ENCODE measurements at regions not wholly inside any gene's neighbourhood (a gene's known extent, or its start where the extent isn't known, plus 50 kb on each side); places are given as distances from the start of the nearest gene placed in this dataset.

- Mint-ChIP-seq H3K4me3 (no peak overlapping the region), H3K27me3 (no peaks in the 10 kb centered on the region), H3K4me1 (ENCODE audit: unreplicated experiment) (peaks cover 13% of the 10 kb centered on the region), H3K36me3 (no peaks in the 10 kb centered on the region), H3K9me3 (peaks cover 2% of the 10 kb centered on the region), H3K27ac (no peak overlapping the region)
- DNase-seq (ENCODE audit: extremely low spot score, unreplicated experiment): no peak
- TF ChIP-seq CTCF (conservative IDR thresholded peaks at IDR 0.05): no peak
Measured at GRCh38 chr20:23138682-23139081, 52.6 kb upstream of the CD93 start.

- no peak overlapping the region for H3K27ac Mint-ChIP-seq
- no peak for TF ChIP-seq CTCF (conservative IDR thresholded peaks at IDR 0.05)
- no peak overlapping the region for H3K4me3 Mint-ChIP-seq
- DNase-seq (ENCODE audit: extremely low spot score, unreplicated experiment): no peak
- H3K4me1 Mint-ChIP-seq (ENCODE audit: unreplicated experiment): peaks cover 10% of the 10 kb centered on the region
- H3K36me3 Mint-ChIP-seq: no peaks in the 10 kb centered on the region
- peaks cover 3% of the 10 kb centered on the region for H3K9me3 Mint-ChIP-seq
- H3K27me3 Mint-ChIP-seq: no peaks in the 10 kb centered on the region
Measured at GRCh38 chr20:23138226-23138625, 52.1 kb upstream of the CD93 start.

- no peak for DNase-seq (ENCODE audit: extremely low spot score, unreplicated experiment)
- TF ChIP-seq CTCF (conservative IDR thresholded peaks at IDR 0.05): no peak
- H3K27ac Mint-ChIP-seq: no peak overlapping the region
- H3K27me3 Mint-ChIP-seq: no peaks in the 10 kb centered on the region
- no peaks in the 10 kb centered on the region for H3K36me3 Mint-ChIP-seq
- H3K4me3 Mint-ChIP-seq: no peak overlapping the region
- H3K4me1 Mint-ChIP-seq (ENCODE audit: unreplicated experiment): peaks cover 6% of the 10 kb centered on the region
- peaks cover 3% of the 10 kb centered on the region for H3K9me3 Mint-ChIP-seq
Measured at GRCh38 chr20:23136893-23137745, 51.0 kb upstream of the CD93 start.

GRCh38 chr20:23135449-23136420 is 49.6 kb upstream of the CD93 start:
- H3K4me1 Mint-ChIP-seq (ENCODE audit: unreplicated experiment): peaks cover 6% of the 10 kb centered on the region
- no peaks in the 10 kb centered on the region for H3K27me3 Mint-ChIP-seq
- TF ChIP-seq CTCF (conservative IDR thresholded peaks at IDR 0.05): no peak
- H3K27ac Mint-ChIP-seq: no peak overlapping the region
- DNase-seq (ENCODE audit: extremely low spot score, unreplicated experiment): no peak
- H3K4me3 Mint-ChIP-seq: no peak overlapping the region
- no peaks in the 10 kb centered on the region for H3K36me3 Mint-ChIP-seq
- H3K9me3 Mint-ChIP-seq: peaks cover 3% of the 10 kb centered on the region
